ENCODE measurements at regions not wholly inside any gene's neighbourhood (a gene's known extent, or its start where the extent isn't known, plus 50 kb on each side); places are given as distances from the start of the nearest gene placed in this dataset.

DNA sequence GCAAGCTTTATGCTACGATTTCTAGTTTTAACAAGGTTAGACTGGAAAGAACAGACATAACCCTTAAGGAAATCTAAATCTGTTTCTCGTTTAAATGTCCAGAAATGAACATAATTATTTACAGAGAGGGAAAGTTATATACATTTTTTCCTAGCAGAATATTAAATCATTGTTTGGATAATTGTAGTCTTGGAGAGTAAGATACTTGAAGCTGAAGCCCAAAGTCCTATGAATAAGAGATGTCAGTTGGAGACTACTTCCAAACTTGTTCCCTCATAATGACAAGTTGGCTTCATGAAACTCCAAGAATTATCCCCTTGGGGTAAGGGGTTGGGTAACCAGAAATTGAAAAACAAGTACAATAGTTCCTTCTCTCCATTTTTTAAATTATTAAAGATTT is 911.1 kb upstream of the MAN1A1 start:
- Mint-ChIP-seq H3K27ac (ENCODE audit: unreplicated experiment) (no peak overlapping the region), H3K4me1 (ENCODE audit: low read depth, unreplicated experiment) (no peaks in the 10 kb centered on the region), H3K4me3 (ENCODE audit: low read depth, unreplicated experiment) (no peak overlapping the region), H3K27me3 (ENCODE audit: unreplicated experiment) (no peaks in the 10 kb centered on the region), H3K9me3 (ENCODE audit: low read depth, unreplicated experiment) (peaks cover 4% of the 10 kb centered on the region), H3K36me3 (ENCODE audit: insufficient read depth, unreplicated experiment) (no peaks in the 10 kb centered on the region)
- TF ChIP-seq, protein P1, sequence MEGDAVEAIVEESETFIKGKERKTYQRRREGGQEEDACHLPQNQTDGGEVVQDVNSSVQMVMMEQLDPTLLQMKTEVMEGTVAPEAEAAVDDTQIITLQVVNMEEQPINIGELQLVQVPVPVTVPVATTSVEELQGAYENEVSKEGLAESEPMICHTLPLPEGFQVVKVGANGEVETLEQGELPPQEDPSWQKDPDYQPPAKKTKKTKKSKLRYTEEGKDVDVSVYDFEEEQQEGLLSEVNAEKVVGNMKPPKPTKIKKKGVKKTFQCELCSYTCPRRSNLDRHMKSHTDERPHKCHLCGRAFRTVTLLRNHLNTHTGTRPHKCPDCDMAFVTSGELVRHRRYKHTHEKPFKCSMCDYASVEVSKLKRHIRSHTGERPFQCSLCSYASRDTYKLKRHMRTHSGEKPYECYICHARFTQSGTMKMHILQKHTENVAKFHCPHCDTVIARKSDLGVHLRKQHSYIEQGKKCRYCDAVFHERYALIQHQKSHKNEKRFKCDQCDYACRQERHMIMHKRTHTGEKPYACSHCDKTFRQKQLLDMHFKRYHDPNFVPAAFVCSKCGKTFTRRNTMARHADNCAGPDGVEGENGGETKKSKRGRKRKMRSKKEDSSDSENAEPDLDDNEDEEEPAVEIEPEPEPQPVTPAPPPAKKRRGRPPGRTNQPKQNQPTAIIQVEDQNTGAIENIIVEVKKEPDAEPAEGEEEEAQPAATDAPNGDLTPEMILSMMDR (IDR thresholded peaks at IDR 0.05; ENCODE audit: unreplicated experiment) = no peak
- CTCF ChIA-PET = no interaction called here
- no peak for DNase-seq
- intact Hi-C loops (cut with micrococcal nuclease; ENCODE audit: unreplicated experiment) = no loop called here
- BruUV-seq (replicated peaks) = no TSS peak

DNA sequence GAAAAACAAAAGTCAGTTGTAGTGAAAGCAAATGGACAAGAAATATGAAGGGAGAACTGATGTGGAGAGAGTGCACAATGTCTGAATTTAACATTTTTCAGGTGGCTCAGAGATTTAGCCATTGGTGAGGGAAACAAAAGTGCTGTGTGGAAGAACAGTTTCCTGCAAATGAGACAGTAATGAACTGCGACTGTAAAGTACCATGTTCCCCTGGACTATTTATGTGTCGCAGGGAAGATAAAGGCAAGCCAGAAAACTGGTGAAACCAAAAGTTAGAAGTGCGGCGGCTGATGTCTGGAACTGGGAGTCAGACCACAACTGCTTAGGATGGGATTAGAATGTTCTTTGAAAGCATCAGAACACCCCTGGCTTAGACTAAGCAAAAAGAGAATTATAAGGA is 905.1 kb upstream of the MAN1A1 start:
- intact Hi-C loops (cut with micrococcal nuclease; ENCODE audit: unreplicated experiment) = no loop called here
- H3K36me3 Mint-ChIP-seq (ENCODE audit: insufficient read depth, unreplicated experiment) = no peaks in the 10 kb centered on the region
- H3K9me3 Mint-ChIP-seq (ENCODE audit: low read depth, unreplicated experiment) = peaks cover 3% of the 10 kb centered on the region
- TF ChIP-seq, protein P1 (IDR thresholded peaks at IDR 0.05; ENCODE audit: unreplicated experiment) = no peak
- H3K27me3 Mint-ChIP-seq (ENCODE audit: unreplicated experiment) = no peaks in the 10 kb centered on the region
- no peak overlapping the region for H3K4me3 Mint-ChIP-seq (ENCODE audit: low read depth, unreplicated experiment)
- no peaks in the 10 kb centered on the region for H3K4me1 Mint-ChIP-seq (ENCODE audit: low read depth, unreplicated experiment)
- CTCF ChIA-PET = no interaction called here
- no TSS peak for BruUV-seq (replicated peaks)
- no peak for DNase-seq
- no peak overlapping the region for H3K27ac Mint-ChIP-seq (ENCODE audit: unreplicated experiment)

DNA sequence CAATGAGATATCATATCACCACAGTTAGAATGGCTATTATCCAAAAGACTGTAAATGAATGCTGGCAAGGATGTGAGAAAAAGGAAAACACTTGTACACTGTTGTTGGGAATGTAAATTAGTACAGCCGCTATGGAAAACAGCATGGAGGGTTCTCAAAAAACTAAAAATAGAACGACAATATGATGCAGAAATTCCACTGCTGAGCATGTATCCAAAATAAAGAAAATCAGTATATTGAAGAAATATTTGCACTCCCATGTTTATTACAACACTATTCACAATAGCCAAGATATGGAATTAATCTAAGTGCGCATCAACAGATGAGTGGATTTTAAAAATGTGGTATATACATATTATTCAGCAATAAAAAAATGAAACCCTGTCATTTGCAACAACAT is 898.9 kb upstream of the MAN1A1 start:
- no TSS peak for BruUV-seq (replicated peaks)
- CTCF ChIA-PET = no interaction called here

DNA sequence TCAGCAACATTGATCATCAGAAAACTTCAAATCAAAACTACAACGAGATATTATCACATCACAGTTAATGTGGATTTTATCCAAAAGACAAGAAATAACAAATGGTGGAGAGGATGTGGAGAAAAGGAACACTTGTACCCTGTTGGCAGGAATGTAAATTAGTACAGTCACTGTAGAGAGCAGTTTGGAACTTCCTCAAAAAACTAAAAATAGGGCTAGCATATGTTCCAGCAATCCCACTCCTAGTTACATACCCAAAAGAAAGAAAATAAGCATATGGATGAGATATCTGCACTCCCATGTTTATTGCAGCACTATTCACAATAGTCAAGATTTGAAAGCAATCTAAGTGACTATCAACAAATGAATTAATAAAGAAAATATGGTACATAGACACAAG is 887.7 kb upstream of the MAN1A1 start:
- TF ChIP-seq, protein P1 (IDR thresholded peaks at IDR 0.05; ENCODE audit: unreplicated experiment) = no peak
- Mint-ChIP-seq H3K27me3 (ENCODE audit: unreplicated experiment) (no peaks in the 10 kb centered on the region), H3K36me3 (ENCODE audit: insufficient read depth, unreplicated experiment) (no peaks in the 10 kb centered on the region), H3K9me3 (ENCODE audit: low read depth, unreplicated experiment) (peaks cover 3% of the 10 kb centered on the region), H3K4me3 (ENCODE audit: low read depth, unreplicated experiment) (no peak overlapping the region), H3K27ac (ENCODE audit: unreplicated experiment) (no peak overlapping the region), H3K4me1 (ENCODE audit: low read depth, unreplicated experiment) (no peaks in the 10 kb centered on the region)
- CTCF ChIA-PET = no interaction called here
- DNase-seq = no peak
- no TSS peak for BruUV-seq (replicated peaks)
- intact Hi-C loops (cut with micrococcal nuclease; ENCODE audit: unreplicated experiment) = no loop called here

More for the DNA sequence above, 898.9 kb upstream of the MAN1A1 start:
- no peaks in the 10 kb centered on the region for H3K4me1 Mint-ChIP-seq (ENCODE audit: low read depth, unreplicated experiment)
- H3K27ac Mint-ChIP-seq (ENCODE audit: unreplicated experiment) = no peak overlapping the region
- intact Hi-C loops (cut with micrococcal nuclease; ENCODE audit: unreplicated experiment) = no loop called here
- no peaks in the 10 kb centered on the region for H3K36me3 Mint-ChIP-seq (ENCODE audit: insufficient read depth, unreplicated experiment)
- no peaks in the 10 kb centered on the region for H3K27me3 Mint-ChIP-seq (ENCODE audit: unreplicated experiment)
- H3K9me3 Mint-ChIP-seq (ENCODE audit: low read depth, unreplicated experiment) = peaks cover 4% of the 10 kb centered on the region
- no peak overlapping the region for H3K4me3 Mint-ChIP-seq (ENCODE audit: low read depth, unreplicated experiment)
- no peak for DNase-seq
- TF ChIP-seq, protein P1 (IDR thresholded peaks at IDR 0.05; ENCODE audit: unreplicated experiment) = no peak

DNA sequence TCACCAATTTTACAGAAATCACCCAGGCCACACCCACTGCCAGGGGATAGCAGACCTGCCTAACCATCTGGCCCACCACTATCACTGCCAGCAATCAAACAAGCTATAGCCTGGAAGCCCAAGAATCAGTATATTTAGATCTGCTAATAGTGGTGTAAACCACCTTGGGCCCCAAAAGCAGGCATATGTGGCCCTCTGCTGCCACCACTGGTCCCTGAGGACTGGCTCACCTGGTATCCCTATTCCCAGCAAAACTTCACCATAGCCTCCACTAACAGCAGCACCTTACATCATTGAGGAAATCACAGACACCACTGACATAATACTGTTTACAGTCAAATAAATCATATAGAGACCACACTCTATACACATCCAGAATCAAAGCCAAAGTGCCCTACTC is 880.4 kb upstream of the MAN1A1 start:
- Mint-ChIP-seq H3K9me3 (ENCODE audit: low read depth, unreplicated experiment) (peaks cover 8% of the 10 kb centered on the region), H3K36me3 (ENCODE audit: insufficient read depth, unreplicated experiment) (no peaks in the 10 kb centered on the region), H3K4me3 (ENCODE audit: low read depth, unreplicated experiment) (no peak overlapping the region), H3K4me1 (ENCODE audit: low read depth, unreplicated experiment) (no peaks in the 10 kb centered on the region), H3K27ac (ENCODE audit: unreplicated experiment) (no peak overlapping the region), H3K27me3 (ENCODE audit: unreplicated experiment) (no peaks in the 10 kb centered on the region)
- CTCF ChIA-PET = no interaction called here
- intact Hi-C loops (cut with micrococcal nuclease; ENCODE audit: unreplicated experiment) = no loop called here
- DNase-seq = no peak
- TF ChIP-seq, protein P1 (IDR thresholded peaks at IDR 0.05; ENCODE audit: unreplicated experiment) = no peak
- no TSS peak for BruUV-seq (replicated peaks)

Data from Calu3 (cell line).